HG03442 (cell line): ENCODE measurements at regions not wholly inside any gene's neighbourhood (a gene's known extent, or its start where the extent isn't known, plus 50 kb on each side); places are given as distances from the start of the nearest gene placed in this dataset.
"Not testable (repeated sequence)": the region's sequence is repeated elsewhere in the genome, so short reads cannot be mapped to it uniquely, and the experiment has no call there.

ENCODE experiments used
- ATAC-seq: cut with Tn5 transposase; IDR thresholded peaks from one replicate; pipeline ENCODE4 v1.9.1; 2021; ENCODE audit warnings: mild to moderate bottlenecking, moderate library complexity; ENCODE audit not compliant: unreplicated experiment

DNA sequence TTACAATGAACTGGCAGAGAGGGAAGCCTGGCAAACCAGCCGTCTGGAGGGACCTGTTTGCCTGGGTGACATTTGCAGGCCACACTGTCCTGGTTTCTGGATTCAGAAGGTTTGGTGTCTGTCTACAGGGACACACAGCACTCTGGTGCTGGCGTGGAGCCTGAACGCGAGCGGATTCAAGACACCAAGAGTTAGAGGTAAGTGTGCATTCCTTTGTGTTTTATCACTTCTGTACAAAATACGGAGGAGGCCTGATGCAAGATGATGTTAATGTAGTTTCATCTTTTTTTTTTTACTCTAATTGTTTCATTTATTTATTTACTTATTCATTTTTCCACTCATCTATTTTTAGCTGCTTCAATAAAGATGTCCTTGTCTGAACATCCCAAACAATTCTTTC, 485.3 kb upstream of the ADARB2 start:
- no peak for ATAC-seq

DNA sequence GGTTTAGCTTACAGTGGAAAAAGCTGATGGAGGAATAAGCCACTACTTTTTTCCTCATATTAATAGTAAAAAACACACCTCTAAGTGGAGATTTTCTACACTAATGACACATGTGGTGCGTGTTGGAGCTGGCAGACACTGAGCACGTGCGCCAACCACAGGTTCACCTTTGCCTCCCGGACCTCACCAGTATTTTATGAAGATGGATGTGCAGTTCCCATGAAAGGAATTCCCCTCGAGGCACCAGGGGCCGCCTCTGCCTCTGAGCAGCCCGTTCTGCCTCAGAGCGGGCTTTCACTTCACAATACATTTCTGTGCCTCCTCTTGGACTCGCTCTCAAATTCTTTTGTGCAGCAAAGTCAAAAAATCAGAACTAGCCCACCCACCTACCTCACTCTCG, 477.5 kb upstream of the ADARB2 start:
- ATAC-seq = no peak

DNA sequence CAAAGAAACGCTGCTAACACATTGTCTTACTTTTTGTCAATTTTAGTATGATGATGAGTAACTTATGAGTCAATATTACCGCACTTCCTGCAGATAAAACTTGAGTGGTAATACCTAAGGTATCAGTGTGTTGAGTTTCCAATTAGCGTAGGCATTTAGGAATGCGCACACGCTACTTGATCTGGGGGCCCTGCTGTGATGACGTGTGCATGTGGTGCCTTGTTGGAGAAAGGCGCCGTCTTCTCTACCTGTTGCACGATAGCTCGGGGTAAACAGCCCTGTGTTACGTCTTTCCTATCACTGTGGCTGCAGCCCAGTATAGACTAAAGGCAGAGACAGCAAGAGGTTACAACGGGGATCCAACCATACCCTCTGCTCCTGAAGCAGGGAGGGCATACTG, 476.8 kb upstream of the ADARB2 start:
- ATAC-seq = no peak

DNA sequence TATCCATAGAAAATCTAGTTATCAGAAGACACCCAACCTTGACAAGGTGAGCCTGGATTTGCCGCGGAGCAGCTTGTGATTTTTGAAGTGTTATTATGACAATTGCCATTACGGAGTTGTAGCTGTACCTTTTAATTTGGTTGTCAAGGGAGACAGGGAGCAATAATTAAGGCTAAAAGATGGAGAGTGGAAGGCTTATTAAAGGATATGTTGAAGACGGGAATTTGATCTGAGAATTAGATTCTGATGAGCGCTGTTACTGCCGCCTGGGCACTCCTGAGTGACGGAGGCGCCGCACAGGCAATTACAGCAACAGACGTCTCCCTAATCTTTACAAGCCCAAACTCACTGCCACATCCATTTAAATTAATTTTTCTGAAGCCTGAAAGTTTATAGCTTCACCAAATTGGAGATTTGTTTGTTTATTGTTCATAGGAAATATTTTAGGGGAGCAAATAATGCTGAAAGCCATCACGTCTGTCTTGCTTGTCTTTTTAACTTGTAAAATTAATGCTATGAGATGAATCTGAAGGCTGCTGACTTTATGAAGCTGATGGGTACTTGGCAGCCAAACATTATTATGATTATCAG, 475.0 kb upstream of the ADARB2 start:
- ATAC-seq = no peak

DNA sequence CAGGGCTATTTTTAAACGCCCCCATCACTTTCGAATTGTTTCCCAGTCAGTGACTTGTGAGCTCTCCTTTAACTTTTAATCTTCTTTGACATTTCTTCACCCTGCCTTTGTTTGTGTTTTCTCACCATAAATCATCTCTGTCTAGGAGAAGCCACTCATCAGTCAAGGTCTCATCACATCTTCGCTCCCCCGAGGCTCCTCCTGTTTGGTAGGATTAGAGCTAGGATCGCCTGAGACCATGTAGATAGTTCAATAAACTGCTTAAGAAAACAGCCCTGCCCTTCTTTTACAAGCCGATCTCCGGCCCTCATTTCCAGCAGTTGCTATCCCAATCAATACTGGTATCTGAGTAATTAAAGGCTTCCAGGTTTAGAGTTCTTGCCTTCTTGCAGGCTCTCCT, 472.8 kb upstream of the ADARB2 start:
- no peak for ATAC-seq

DNA sequence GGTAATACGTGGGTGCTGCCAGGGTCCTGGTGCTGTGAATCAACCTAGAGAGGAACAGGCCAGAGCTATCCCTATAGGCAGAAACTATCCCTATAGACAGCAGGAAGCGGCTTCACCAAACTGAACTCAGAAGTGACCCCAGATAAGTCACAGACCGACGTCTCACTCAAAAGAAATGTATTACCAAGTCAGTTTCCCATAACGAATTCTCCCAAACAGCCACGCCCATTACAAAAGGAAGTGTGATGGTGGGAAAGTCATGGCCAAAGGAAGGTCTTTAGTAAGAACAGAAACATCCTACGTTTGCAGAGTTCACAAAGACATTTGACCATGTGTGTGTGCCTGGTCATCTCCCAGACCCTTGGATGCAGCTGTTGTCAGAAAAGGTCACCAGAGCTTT, 470.8 kb upstream of the ADARB2 start:
- no peak for ATAC-seq

DNA sequence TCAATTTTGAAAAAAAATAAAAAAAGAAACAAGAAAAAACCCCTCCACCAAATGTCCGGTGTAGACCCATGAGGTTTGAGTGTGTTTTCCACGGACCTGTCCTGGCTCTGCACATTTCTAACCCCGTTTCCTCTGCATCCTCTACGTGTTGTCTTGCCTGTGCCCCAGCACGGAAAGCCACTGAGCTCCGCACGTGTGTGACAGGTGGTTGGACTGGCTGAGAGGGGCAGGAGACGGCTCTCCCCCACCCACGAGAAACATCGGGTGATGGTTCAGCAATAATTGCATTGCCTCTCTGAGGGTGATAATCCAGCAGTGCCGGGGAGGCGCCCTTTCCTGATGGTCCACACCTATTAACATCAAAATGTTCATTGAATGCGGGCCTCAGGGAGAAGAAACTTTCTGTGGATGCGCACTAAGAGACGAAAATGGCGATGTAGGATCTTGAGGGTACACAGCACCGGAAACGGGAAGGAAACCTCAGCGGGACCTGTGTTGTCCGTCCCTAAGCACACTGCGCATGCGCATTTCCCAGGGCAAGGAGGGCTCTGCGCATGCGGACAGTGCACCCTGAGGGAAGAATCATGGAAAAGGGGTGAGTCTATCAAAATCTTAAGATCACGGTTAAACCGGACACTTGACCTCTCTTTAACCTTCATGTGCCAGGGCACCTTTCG, 470.1 kb upstream of the ADARB2 start:
- no peak for ATAC-seq

DNA sequence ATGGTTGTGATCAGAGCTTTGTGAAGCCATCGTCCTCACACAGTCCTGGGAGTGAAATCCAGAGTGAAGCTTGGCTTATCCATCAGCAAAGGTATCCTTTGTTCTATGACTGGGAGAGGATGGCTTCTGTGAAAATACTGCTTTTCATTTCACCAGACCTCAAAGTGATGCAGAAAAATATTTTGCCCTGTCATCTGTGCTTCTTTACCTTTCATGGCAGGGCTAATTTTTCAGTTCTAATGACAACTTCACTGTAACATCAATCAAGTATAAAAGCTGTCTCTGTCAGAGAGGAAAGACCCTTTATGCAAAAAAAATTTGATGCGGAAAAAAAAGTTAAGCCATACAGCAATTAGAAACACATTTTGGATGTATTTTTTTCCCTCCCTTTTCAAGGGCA, 468.1 kb upstream of the ADARB2 start:
- no peak for ATAC-seq

DNA sequence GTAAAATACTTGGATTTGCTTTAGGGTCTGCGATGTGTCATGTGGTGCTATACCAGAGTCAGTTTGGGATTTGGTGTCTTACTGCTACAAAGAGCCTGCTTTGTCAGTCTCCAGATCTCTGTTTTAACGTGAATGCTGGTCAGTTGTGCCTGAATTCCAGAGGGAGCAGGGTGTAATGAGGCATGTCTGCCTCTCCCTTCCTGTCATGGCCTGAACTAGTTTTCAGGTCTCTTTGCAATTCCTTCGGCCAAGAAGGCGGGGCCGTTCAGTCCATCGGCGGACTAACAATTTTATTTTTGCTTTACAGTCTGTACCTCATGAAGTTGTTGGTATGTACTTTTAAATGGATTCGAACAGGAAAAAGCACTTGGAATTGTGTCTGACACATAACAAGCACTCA, 465.1 kb upstream of the ADARB2 start:
- ATAC-seq = no peak

DNA sequence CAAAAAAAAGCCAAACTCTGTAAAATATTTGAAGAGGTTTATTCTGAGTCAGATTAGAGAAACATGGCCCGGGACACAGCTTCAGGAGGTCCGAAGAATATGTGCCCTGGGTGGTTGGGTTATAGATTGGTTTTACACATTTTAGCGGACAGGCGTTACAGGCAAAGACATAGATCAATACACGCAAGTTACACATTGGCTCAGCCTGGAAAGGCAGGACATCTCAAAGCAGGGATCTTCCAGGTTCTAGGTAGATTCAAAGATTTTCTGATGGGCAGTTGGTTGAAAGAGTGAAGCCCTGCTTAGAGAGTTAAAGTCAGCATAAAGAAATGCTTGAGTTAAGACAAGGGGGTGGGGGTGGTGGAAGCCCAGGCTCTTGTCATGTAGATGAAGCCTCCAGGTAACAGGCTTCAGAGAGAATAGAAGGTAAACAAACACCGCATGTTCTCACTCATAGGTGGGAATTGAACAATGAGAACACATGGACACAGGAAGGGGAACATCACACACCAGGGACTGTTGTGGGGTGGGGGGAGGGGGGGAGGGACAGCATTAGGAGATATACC, 464.3 kb upstream of the ADARB2 start:
- ATAC-seq = no peak

DNA sequence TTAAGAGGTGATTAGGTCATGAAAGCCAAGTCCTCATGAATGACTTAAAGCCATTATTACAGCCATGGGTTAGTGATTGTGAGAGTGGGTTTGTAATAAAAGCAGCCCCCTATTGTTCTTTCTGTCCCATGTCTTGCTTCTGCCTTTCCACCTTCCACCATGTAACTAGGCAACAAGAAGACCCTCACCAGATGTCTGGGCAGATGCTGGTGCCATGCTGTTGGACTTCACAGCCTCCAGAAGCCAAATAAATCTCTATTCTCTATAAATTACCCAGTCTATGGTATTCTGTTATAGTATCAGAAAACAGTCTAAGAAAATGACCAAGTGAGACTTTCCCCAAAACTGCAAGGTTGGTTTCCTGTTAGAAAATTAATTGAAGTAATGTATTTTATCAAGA, 460.3 kb upstream of the ADARB2 start:
- no peak for ATAC-seq

DNA sequence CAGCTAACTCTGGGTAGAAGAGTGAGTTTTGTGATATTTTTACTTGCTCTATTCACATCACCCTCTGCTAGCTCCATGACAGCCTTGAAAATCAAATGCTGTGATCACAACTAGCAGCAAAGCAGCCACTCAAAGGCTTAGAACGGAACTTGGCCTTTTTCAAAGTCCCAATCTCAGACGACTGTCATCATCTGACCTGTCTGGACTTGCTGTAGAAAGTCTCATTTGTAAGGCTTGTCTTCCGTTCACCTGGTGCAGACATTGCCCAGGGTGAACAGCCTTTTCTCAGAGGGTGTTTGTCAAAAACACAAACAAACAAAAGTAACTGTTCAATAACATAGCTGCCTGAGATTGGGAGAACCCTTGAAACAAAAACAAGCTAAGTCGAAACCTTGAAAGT, 458.9 kb upstream of the ADARB2 start:
- no peak for ATAC-seq

DNA sequence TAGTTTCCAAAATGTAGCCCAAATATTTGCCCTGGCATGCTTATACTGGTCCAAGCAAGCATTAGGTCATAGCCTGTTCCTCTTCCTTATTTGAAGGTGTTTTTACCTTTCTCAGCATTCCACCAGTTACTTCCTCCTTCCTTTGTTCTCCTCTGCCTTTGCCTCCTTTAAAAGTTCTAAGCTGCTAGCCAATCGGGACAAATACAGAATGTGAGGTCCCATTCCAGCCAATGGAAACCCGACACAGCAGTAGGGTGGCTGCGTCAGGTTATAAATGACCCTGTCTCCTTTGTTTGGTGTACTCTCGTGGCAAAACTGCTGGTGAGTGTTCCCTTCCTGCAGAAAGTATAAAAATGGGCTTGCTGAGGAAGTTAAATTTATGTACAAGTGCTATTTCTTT, 452.0 kb upstream of the ADARB2 start:
- ATAC-seq = not testable (repeated sequence)

DNA sequence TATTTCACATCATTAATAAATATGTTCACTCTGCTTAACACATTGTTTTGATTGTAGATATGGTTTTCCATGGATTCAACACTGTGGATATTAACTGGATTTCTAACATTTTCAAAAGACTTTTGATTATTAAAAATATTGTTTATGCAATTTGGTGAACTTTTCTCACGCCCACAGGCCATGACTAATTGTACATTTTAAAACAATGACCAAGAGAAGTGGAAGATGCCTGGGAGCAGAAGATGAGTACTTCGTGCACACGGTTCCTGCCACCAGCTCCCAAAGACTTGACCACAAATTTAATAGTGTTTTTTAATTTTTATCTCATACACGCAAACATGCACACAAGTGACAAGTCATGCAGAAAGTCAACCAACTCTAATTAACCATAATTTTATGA, 451.0 kb upstream of the ADARB2 start:
- ATAC-seq = no peak

DNA sequence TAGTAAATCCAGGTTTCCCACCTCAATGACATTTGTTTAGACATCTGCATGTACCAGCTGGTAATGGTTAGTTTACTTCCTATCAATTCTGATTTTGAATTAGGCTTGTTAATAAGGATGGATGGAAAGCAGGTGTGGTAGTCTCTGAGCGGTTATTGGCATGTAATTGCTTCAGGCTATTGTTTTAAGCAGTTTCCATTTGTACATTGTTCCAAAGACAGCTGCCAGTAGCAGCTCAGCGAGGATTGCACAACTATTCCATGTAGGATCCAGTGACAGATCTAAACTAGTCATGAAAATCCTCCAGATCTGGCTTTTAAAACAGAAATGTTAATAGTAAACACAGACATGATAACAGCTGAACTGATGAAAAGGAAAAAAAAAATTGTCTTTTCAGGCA, 436.0 kb upstream of the ADARB2 start:
- ATAC-seq = no peak

DNA sequence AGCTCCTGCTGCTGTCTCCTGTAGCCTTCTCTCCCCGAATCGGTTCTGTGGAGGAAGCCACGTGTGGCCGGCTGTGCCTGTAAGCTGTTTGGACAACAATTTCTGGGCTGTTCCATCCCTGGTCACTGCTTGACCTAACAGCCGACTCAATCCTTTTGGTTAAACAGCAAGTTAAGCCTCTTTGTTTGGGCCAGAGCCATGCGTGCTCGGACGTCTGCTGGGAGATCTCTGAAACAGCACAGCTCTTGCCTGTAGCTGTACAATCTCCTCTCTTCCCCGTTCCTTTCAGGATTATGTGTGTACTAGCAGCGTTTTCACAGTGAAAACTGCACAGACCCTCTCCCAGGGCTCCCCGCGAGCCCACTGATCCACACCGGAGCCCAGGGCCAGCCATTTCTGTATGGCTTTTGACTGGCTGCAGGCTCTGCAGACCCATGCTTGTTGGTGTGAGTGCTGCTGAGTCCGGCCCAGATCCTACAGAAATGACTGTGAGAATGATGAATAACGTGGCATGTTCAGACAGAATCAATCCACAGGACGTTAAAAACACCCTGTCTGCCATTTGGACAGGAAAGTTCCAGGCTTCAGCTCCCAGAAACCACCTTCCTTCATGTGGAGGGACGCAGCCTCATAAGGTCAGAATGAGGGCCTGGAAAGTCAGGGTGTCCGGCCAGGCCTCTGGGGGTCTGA, 428.6 kb upstream of the ADARB2 start:
- ATAC-seq = no peak

DNA sequence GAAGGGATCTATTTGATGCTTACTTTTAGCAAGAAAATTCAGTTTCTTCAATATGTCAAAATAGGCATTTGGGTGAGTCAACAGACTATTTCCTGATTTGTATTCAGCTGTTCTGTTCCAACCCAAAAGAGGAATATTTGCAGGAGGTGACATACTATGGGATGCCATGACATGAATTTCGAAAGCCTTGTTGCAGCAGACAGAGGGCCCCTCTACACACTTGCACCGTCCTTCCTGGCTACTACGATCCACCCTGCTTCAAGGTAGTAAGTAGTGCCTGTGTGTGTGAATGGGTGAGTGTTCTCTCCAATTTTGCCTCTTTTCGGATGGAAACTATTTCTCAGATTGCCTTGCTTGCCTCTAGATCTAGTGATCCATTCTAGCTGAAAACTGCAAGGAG, 413.0 kb upstream of the ADARB2 start:
- ATAC-seq = no peak

DNA sequence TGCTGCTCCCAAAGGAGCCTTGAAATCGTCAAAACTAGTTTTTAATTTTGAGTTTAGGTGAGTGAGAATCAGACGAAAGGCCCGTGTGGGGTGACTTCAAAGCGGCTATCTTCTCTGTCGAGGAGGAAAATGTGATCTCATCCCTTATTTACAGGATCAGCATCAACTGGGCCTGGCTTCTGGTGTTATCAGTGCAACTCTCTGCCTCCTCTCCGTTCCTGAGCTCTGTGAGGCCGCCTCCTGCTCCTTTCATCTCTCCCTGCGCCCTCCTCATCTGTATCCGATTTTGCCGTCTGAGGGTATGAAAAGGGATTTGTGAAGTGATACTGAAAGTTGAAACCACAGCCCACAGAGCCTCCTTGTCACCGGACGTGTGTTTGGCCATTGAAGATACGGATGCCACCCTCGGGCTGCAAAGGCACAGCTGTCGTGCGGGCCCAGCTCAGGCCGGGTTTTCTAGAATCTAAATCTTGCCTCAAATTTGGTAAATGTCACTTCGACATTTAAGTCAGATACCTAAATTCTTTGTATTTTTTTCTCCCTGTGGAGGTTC, 408.7 kb upstream of the ADARB2 start:
- no peak for ATAC-seq

DNA sequence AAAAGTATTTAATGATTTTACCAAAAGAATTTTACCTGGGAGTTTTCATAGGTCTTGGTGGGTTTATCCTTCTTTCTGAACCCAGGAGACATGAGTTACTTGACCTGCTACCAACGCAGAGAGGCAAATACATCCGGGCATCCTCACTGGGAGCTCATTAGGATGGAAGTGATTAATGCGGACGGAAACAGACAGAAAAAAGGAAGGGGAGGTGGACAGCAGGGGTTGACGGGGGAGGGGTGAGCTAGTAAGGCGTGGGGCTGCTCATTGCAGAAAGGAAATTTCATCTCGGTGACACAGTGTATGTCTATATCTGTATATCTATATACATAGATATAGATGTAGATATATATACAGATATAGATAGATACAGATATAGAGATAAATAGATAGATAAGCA, 408.2 kb upstream of the ADARB2 start:
- no peak for ATAC-seq

DNA sequence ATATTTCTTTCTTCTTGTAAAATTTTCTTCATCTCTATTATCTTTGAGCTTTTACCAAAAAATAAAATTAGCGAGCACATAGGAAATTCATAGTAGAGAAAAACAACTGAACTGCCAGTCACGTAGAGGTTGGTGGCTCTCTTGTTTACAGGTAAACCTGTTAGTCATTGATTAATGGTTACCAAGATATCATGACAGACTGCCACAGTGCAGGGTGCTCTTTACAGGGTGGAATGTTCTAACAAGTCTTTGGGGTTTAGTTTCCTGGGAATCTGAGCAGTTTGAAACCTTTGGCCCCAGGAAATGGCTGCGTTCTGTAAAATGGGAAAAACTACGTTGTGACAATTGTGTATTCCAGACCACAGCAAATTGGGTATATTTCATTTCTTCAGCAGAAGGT, 407.3 kb upstream of the ADARB2 start:
- no peak for ATAC-seq

DNA sequence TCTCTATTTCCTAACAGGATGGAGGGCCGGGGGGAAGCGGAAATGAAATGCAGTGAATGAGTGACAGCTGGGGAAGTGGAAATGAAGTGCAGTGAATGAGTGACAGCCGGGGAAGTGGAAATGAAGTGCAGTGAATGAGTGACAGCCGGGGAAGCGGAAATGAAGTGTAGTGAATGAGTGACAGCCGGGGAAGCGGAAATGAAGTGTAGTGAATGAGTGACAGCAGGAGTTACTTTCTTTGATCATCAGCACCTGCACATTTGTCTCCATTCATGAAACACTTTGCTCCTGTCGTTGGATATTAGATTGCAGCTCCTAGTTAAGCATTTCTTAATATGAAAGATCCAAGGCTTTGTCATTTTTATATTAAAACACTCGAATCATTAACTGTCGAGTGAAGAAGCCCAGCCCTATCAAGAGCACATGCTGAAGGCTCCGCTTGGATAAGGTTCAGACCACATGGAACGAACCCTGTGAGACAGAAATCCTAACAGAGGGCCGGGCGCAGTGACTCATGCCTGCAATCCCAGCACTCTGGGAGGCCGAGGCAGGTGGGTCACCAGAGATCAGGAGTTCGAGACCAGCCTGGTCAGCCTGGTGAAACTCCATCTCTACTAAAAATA, 406.0 kb upstream of the ADARB2 start:
- ATAC-seq = no peak

DNA sequence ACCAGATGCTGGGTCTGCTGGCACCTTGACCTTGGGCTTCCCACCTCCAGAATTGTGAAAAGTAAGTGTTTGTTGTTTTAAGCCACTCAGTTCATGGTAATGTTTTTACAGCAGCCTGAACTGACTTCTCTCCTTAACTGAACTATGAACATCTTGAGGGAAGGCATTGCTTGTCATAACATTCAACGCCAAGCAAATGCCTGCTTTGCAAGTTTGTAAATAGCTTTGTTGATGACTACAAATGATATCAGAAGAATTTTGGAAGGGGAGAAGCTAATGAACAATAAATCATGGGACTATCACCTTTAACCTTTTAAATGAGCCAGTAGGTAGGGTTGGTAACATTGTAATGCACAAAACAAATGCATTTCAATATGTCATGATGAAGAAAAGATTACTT, 402.4 kb upstream of the ADARB2 start:
- no peak for ATAC-seq
